Neural cell (in vitro differentiated cells): ENCODE measurements at regions not wholly inside any gene's neighbourhood (a gene's known extent, or its start where the extent isn't known, plus 50 kb on each side); places are given as distances from the start of the nearest gene placed in this dataset.

Experiments used
- EP300 ChIP-seq: fragments of 450-650 bp; conservative IDR thresholded peaks from 2 replicates; pipeline ENCODE4 v1.6.1; 2014; ENCODE audit warnings: antibody characterized with exemption, mild to moderate bottlenecking, moderate library complexity; ENCODE audit not compliant: poor library complexity, severe bottlenecking
- EZH2 ChIP-seq: fragments of 200-600, 300-800 bp; shearing (Covaris generic), sonication (generic); IDR thresholded peaks from 2 replicates; pipeline ENCODE4 v1.6.1; 2014; ENCODE audit warnings: antibody characterized with exemption, low read length, borderline replicate concordance, mild to moderate bottlenecking; ENCODE audit not compliant: insufficient read depth, poor library complexity, severe bottlenecking
- POLR2AphosphoS5 ChIP-seq: IDR thresholded peaks from 2 replicates; pipeline ENCODE4 v1.6.1; 2012
- RAD21 ChIP-seq: fragments of 450-650 bp; conservative IDR thresholded peaks from 2 replicates; pipeline ENCODE4 v1.6.1; 2014; ENCODE audit warnings: antibody characterized with exemption, mild to moderate bottlenecking, moderate library complexity
- REST ChIP-seq: IDR thresholded peaks from 2 replicates; pipeline ENCODE4 v1.6.1; 2012; ENCODE audit warnings: borderline replicate concordance
- SMC3 ChIP-seq: fragments of 450-650 bp; conservative IDR thresholded peaks from 2 replicates; pipeline ENCODE4 v1.6.1; 2014; ENCODE audit warnings: antibody characterized with exemption, mild to moderate bottlenecking, moderate library complexity; ENCODE audit not compliant: poor library complexity
- TAF1 ChIP-seq: IDR thresholded peaks from 2 replicates; pipeline ENCODE4 v1.6.1; 2012; ENCODE audit warnings: low read depth
- TF ChIP-seq, protein P1 (sequence below): fragments of 450-650 bp; IDR thresholded peaks from 2 replicates; pipeline ENCODE4 v1.5.1; 2014; ENCODE audit warnings: antibody characterized with exemption, mild to moderate bottlenecking, moderate library complexity; ENCODE audit not compliant: poor library complexity, severe bottlenecking

- TF ChIP-seq, protein P1, sequence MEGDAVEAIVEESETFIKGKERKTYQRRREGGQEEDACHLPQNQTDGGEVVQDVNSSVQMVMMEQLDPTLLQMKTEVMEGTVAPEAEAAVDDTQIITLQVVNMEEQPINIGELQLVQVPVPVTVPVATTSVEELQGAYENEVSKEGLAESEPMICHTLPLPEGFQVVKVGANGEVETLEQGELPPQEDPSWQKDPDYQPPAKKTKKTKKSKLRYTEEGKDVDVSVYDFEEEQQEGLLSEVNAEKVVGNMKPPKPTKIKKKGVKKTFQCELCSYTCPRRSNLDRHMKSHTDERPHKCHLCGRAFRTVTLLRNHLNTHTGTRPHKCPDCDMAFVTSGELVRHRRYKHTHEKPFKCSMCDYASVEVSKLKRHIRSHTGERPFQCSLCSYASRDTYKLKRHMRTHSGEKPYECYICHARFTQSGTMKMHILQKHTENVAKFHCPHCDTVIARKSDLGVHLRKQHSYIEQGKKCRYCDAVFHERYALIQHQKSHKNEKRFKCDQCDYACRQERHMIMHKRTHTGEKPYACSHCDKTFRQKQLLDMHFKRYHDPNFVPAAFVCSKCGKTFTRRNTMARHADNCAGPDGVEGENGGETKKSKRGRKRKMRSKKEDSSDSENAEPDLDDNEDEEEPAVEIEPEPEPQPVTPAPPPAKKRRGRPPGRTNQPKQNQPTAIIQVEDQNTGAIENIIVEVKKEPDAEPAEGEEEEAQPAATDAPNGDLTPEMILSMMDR = no peak
- TF ChIP-seq EP300 = peak; percentile 17
- TF ChIP-seq POLR2AphosphoS5 = no peak
- no peak for TF ChIP-seq EZH2
- peak; percentile 14 for TF ChIP-seq SMC3
- TF ChIP-seq REST = no peak
- TF ChIP-seq TAF1 = no peak
- TF ChIP-seq RAD21 = no peak
Measured at GRCh38 chr19:28920269-28921066, 292.5 kb downstream of the UQCRFS1 start.
